ENCODE measurements at regions not wholly inside any gene's neighbourhood (a gene's known extent, or its start where the extent isn't known, plus 50 kb on each side); places are given as distances from the start of the nearest gene placed in this dataset.

- TF ChIP-seq GATA3 (IDR thresholded peaks at IDR 0.05; ENCODE audit: low read depth, low read length), result no peak
- no peak for TF ChIP-seq GATA2 (IDR thresholded peaks at IDR 0.05; ENCODE audit: low read depth, low read length)
Observed at GRCh38 chr10:131810805-131811629, 89.8 kb upstream of the PPP2R2D start.

- TF ChIP-seq GATA3 (IDR thresholded peaks at IDR 0.05; ENCODE audit: low read depth, low read length) (no peak), GATA2 (IDR thresholded peaks at IDR 0.05; ENCODE audit: low read depth, low read length) (no peak)
Observed at GRCh38 chr10:131811630-131812403, 89.0 kb upstream of the PPP2R2D start.

DNA sequence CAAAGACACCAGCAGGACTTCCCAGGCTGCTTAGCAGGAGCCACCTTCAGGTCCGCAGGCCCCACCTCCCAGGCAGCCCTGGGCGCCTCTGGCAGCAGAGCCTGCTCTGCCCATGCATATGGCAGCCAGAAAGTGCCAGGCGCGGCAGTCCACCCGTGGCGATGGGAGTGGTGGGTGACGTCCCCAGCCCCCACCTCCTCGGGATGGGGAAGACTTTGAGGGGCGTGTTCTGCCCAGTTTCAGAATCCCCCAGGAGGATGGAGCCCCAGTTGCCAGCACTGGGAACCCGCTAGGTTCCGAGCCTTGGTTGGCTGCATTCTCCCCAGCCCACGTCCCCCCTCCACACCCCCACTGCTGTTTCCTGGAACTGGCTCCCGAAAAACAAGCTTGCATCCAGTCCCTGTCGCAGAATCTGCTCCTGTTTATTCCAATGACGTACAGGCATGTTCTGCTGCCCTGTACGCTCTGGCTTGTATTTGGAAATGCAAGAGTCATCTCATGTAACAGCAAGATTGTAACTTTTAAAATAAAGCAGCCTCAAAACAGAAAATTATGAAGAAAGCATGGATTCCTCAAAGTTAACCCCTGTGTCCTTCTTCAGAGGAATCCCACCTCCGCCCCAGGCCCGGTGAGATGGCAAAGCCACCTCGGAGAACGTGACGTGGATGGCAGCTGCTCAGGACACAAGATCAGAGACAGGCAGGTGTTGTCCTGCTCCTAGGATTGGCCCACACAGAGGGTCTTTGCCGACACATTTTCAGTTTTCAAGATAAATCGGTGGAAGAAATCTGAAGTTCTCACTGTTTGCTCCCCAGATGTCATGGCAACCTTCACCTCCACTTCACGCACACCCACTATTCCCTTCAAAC lies 87.8 kb upstream of the PPP2R2D start:
- TF ChIP-seq GATA3 (IDR thresholded peaks at IDR 0.05; ENCODE audit: low read depth, low read length) (no peak), GATA2 (IDR thresholded peaks at IDR 0.05; ENCODE audit: low read depth, low read length) (no peak)

GRCh38 chr10:131814567-131815265 lies 86.1 kb upstream of the PPP2R2D start:
- no peak for TF ChIP-seq GATA3 (IDR thresholded peaks at IDR 0.05; ENCODE audit: low read depth, low read length)

- TF ChIP-seq GATA2 (IDR thresholded peaks at IDR 0.05; ENCODE audit: low read depth, low read length), result no peak
- no peak for TF ChIP-seq GATA3 (IDR thresholded peaks at IDR 0.05; ENCODE audit: low read depth, low read length)
Observed at GRCh38 chr10:131815266-131816156, 85.3 kb upstream of the PPP2R2D start.

- TF ChIP-seq GATA2 (IDR thresholded peaks at IDR 0.05; ENCODE audit: low read depth, low read length) (no peak), GATA3 (IDR thresholded peaks at IDR 0.05; ENCODE audit: low read depth, low read length) (no peak)
Observed at GRCh38 chr10:131816157-131816775, 84.5 kb upstream of the PPP2R2D start.

DNA sequence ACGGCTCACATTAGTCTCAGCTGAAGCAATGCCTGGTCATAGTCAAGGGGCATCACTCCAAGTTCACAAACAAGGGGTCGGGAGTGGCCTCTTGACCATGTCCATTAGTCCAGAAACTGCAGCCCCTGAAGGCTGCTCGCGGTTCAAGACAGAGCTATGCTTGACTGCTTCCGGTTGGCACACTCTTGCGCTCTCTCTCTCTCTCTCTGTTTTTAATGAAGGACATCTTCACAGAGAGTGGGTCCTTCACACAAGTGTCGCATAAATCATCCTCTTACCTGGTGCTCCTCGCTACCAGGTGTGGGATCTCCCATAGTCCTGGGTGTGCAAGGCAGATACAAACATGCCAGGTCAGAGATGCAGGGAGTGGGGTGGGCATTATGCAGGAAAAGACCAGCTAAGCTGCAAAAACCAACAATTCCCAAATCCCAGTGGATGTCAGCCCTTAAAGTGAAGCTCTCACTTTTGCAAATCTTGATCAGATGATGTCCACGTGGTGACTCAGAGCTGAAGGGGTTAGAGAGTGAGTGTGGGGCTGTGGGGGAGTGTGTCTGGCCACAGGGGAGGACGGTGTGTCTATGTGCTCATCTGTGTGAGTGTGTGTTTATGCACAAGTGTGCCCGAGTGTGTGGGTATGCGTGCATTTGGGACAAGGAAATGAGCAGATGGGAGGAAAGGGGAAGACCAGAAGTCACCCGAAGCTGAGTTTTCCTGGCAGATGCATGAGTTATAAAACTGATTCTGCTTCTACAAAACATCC lies 83.7 kb upstream of the PPP2R2D start:
- TF ChIP-seq GATA2 (IDR thresholded peaks at IDR 0.05; ENCODE audit: low read depth, low read length) (no peak), GATA3 (IDR thresholded peaks at IDR 0.05; ENCODE audit: low read depth, low read length) (no peak)

DNA sequence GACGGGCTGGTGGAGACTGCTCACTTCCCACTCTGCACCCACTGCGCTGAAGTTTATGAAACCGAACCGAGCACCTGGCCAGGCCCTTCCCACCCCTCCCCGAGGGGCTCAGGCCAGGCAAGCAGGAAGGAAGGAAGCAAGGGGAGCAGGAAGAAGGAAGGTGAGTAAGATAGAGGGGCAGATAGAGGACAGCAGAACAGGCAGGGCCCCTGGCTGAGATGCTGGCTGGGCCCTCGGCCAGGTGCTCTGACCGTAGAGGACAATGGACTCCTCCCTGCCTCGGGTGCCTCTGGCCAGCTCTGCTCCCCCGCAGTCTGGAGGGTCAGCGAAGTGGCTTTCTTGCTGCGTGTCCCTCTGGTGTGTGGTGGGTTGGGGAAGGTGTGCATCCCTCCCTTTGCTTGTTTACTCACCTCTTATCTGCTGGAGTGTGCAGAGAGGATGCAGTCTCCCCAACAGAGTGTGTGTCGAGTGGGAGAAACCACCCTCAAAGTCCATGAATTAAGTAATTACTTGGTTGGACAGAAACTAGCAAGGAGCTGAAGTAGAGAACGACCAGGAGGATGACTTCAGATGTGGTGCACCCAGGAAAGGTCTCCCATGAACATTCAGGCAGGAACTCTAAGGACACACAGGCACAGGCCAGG lies 82.8 kb upstream of the PPP2R2D start:
- no peak for TF ChIP-seq GATA3 (IDR thresholded peaks at IDR 0.05; ENCODE audit: low read depth, low read length)
- no peak for TF ChIP-seq GATA2 (IDR thresholded peaks at IDR 0.05; ENCODE audit: low read depth, low read length)

DNA sequence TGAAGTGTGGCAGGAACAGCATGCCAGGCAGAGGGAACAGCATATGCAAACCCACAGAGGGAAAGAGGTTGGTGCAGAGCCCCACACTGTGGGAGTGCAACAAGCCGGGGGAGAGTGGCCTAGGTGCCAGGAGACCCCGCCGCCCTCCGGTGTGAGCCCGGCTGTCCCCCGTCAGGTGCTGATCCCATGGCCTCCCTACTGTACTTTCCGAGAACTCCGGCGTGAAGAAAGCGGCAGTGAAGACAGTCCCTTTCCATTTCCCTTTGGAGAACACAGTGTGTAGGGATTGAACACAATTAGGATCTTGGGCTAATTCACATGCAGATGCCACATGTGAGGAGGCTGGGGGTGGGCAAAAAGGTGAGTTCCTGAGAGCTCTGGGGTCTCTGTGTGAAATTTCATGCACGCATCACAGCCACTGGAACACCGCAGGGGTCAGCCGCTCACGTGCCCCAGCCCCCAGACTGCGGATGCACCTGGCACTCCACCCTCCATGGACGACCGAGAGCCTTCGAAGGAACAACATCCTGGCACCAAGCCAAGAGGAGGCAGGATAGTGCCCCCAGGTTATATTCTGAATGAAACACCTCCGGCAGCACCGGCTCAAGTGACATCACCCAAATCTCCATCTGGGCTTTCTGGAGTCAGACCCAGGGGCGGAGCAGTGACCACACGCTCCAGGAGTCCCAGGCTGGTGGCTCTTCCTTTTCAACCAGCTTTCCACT lies 82.1 kb upstream of the PPP2R2D start:
- TF ChIP-seq GATA2 (IDR thresholded peaks at IDR 0.05; ENCODE audit: low read depth, low read length), result no peak
- no peak for TF ChIP-seq GATA3 (IDR thresholded peaks at IDR 0.05; ENCODE audit: low read depth, low read length)

GRCh38 chr10:131819241-131820072 lies 81.4 kb upstream of the PPP2R2D start:
- TF ChIP-seq GATA3 (IDR thresholded peaks at IDR 0.05; ENCODE audit: low read depth, low read length) (no peak), GATA2 (IDR thresholded peaks at IDR 0.05; ENCODE audit: low read depth, low read length) (no peak)

Data from SH-SY5Y (cell line).